ENCODE measurements at regions not wholly inside any gene's neighbourhood (a gene's known extent, or its start where the extent isn't known, plus 50 kb on each side); places are given as distances from the start of the nearest gene placed in this dataset.

DNA sequence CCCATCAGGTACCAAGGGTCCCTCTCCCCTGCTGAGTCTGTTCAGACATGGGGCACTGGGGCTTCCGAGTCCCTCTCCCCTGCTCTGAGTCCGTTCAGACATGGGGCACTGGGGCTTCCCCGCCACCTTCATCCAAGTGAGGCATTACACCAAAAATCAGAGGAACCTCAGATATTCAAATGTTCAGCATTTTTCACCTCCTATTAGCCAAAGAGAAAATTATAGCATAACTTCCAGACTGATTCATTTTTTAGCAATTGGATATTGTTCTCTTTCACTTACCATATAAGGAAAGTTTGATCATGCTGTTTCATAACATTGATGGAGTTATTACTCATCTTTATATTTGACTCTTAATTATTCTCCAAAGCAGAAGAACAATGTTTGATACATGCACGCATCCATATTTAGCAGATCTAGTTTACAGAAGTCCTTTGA is 213.9 kb downstream of the MTHFS start:
- H3K27me3 Mint-ChIP-seq (ENCODE audit: unreplicated experiment) = peaks cover 5% of the 10 kb centered on the region
- no peaks in the 10 kb centered on the region for H3K36me3 Mint-ChIP-seq (ENCODE audit: unreplicated experiment)
- DNase-seq (ENCODE audit: extremely low spot score, unreplicated experiment) = no peak
- H3K4me1 Mint-ChIP-seq (ENCODE audit: unreplicated experiment) = peaks cover 33% of the 10 kb centered on the region
- no peaks in the 10 kb centered on the region for H3K9me3 Mint-ChIP-seq (ENCODE audit: unreplicated experiment)
- no peak overlapping the region for H3K27ac Mint-ChIP-seq (ENCODE audit: unreplicated experiment)
- no peak overlapping the region for H3K4me3 Mint-ChIP-seq (ENCODE audit: unreplicated experiment)
- TF ChIP-seq, protein P1, sequence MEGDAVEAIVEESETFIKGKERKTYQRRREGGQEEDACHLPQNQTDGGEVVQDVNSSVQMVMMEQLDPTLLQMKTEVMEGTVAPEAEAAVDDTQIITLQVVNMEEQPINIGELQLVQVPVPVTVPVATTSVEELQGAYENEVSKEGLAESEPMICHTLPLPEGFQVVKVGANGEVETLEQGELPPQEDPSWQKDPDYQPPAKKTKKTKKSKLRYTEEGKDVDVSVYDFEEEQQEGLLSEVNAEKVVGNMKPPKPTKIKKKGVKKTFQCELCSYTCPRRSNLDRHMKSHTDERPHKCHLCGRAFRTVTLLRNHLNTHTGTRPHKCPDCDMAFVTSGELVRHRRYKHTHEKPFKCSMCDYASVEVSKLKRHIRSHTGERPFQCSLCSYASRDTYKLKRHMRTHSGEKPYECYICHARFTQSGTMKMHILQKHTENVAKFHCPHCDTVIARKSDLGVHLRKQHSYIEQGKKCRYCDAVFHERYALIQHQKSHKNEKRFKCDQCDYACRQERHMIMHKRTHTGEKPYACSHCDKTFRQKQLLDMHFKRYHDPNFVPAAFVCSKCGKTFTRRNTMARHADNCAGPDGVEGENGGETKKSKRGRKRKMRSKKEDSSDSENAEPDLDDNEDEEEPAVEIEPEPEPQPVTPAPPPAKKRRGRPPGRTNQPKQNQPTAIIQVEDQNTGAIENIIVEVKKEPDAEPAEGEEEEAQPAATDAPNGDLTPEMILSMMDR (IDR thresholded peaks at IDR 0.05) = no peak

DNA sequence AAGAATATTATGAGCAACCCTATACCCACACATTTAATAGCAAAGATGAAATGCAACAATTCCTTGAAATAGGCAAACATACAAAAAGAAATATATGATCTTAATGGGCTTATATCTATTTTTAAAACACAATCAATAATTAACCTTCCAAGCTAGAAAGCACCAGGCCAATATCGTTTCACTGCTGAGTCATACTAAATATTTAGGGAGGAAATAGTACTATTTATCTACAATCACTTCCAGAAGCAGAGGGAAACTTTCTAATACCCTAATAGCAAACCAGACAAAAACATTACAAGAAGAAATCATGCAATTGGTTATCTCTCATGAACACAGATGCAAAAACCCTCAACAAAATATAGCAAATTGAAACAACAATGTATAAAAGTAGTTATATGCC is 207.8 kb downstream of the MTHFS start:
- Mint-ChIP-seq H3K27ac (ENCODE audit: unreplicated experiment) (no peak overlapping the region), H3K9me3 (ENCODE audit: unreplicated experiment) (peaks cover 4% of the 10 kb centered on the region), H3K4me1 (ENCODE audit: unreplicated experiment) (no peaks in the 10 kb centered on the region), H3K36me3 (ENCODE audit: unreplicated experiment) (no peaks in the 10 kb centered on the region), H3K27me3 (ENCODE audit: unreplicated experiment) (peaks cover 17% of the 10 kb centered on the region), H3K4me3 (ENCODE audit: unreplicated experiment) (no peak overlapping the region)
- no peak for DNase-seq (ENCODE audit: extremely low spot score, unreplicated experiment)
- TF ChIP-seq, protein P1 (IDR thresholded peaks at IDR 0.05) = no peak

DNA sequence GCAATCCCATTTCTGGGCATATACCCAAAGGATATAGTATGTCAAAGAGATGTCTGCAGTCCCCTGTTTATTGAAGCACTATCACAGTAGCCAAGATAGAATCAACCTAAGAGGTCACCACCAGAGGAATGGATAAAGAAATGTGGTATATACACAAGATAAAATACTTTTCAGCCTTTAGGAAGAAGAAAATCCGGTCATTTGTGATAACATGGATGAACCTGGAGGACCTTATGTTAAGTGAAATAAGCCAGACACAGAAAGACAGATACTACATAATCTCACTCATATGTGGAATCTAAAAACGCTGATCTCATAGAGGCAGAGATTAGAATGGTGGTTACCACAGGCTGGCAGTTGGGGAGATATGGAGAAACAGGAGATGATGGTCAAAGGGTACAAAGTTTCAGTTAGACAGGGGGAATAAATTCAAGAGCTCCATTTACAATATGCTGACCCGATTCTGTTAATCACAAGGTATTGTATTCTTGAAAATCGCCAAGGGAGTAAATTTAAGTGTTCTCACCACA is 195.8 kb downstream of the MTHFS start:
- Mint-ChIP-seq H3K4me1 (ENCODE audit: unreplicated experiment) (no peaks in the 10 kb centered on the region), H3K27me3 (ENCODE audit: unreplicated experiment) (peaks cover 17% of the 10 kb centered on the region), H3K4me3 (ENCODE audit: unreplicated experiment) (no peak overlapping the region), H3K36me3 (ENCODE audit: unreplicated experiment) (no peaks in the 10 kb centered on the region), H3K27ac (ENCODE audit: unreplicated experiment) (no peak overlapping the region), H3K9me3 (ENCODE audit: unreplicated experiment) (no peaks in the 10 kb centered on the region)
- TF ChIP-seq, protein P1 (IDR thresholded peaks at IDR 0.05) = no peak
- DNase-seq (ENCODE audit: extremely low spot score, unreplicated experiment) = no peak

DNA sequence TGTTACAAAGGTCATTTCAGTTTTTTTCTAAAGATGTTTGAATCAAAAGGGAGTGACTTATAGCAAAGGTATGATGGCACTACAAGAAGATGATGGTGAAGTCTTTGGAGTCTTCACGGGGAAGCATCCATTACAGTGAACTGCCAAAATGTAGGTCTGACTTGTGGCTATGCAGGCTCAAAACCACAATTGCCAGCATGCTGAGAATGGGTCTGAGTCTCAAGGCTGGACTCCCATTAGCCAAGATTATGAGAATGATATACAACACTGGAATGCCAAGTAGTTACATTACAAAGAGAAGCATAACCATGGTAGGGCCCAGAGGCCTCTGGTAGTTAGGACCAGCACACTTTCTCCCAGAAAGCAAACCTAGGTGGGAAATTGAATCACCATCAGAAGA is 194.2 kb downstream of the MTHFS start:
- DNase-seq (ENCODE audit: extremely low spot score, unreplicated experiment) = no peak
- TF ChIP-seq, protein P1 (IDR thresholded peaks at IDR 0.05) = no peak

DNA sequence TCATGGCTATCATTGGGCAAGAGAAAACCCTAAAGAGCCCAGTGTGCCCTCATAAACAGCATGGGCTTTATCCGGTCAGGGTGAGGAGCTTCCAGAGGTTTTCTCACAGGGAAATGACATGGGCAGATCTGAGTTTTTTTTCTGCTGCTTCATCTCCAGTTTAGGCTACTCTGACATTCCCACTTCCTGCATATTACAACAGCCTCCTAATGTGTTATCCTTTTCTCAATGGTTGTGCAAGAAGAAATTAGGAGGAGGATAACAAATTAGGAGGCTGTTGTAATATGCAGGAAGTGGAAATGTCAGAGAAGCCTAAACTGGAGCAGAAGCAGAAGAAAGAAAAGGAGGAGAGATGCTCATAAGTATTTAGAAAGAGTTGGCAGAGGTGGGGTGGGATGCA is 175.6 kb downstream of the MTHFS start:
- TF ChIP-seq, protein P1 (IDR thresholded peaks at IDR 0.05) = no peak
- Mint-ChIP-seq H3K9me3 (ENCODE audit: unreplicated experiment) (peaks cover 6% of the 10 kb centered on the region), H3K27me3 (ENCODE audit: unreplicated experiment) (peaks cover 3% of the 10 kb centered on the region), H3K4me3 (ENCODE audit: unreplicated experiment) (no peak overlapping the region), H3K36me3 (ENCODE audit: unreplicated experiment) (no peaks in the 10 kb centered on the region), H3K27ac (ENCODE audit: unreplicated experiment) (no peak overlapping the region), H3K4me1 (ENCODE audit: unreplicated experiment) (no peaks in the 10 kb centered on the region)
- no peak for DNase-seq (ENCODE audit: extremely low spot score, unreplicated experiment)

More for the DNA sequence above, 194.2 kb downstream of the MTHFS start:
- no peaks in the 10 kb centered on the region for H3K4me1 Mint-ChIP-seq (ENCODE audit: unreplicated experiment)
- H3K9me3 Mint-ChIP-seq (ENCODE audit: unreplicated experiment) = no peaks in the 10 kb centered on the region
- peaks cover 20% of the 10 kb centered on the region for H3K27me3 Mint-ChIP-seq (ENCODE audit: unreplicated experiment)
- no peaks in the 10 kb centered on the region for H3K36me3 Mint-ChIP-seq (ENCODE audit: unreplicated experiment)
- no peak overlapping the region for H3K27ac Mint-ChIP-seq (ENCODE audit: unreplicated experiment)
- H3K4me3 Mint-ChIP-seq (ENCODE audit: unreplicated experiment) = no peak overlapping the region

All from osteocyte (in vitro differentiated cells).